Peyer's patch (tissue), 4 donors: ENCODE measurements at regions not wholly inside any gene's neighbourhood (a gene's known extent, or its start where the extent isn't known, plus 50 kb on each side); places are given as distances from the start of the nearest gene placed in this dataset.
"Not testable (repeated sequence)": the region's sequence is repeated elsewhere in the genome, so short reads cannot be mapped to it uniquely, and the experiment has no call there.

Source experiments
- DNase-seq, 3 donors: peaks; one replicate each; pipeline ENCODE4 v3.0.0-alpha.2; 2017 to 2019
- H3K27ac ChIP-seq, 4 donors: fragments of 200-600 bp; sonication (generic); one replicate each; pipeline ENCODE4 v1.5.1; 2016 to 2019
- H3K27me3 ChIP-seq, 2 donors: fragments of 200-600 bp; sonication (generic); one replicate each; pipeline ENCODE4 v1.5.1; 2019
- H3K36me3 ChIP-seq, 3 donors: fragments of 200-600 bp; sonication (generic); one replicate each; pipeline ENCODE4 v1.5.1; 2016 to 2019
- H3K4me1 ChIP-seq, 4 donors: fragments of 200-600 bp; sonication (generic); one replicate each; pipeline ENCODE4 v1.5.1; 2016 to 2019
- H3K4me3 ChIP-seq, 4 donors: fragments of 200-600 bp; sonication (generic); 1 replicate in 3 of 4; 2 replicates in 1 of 4; pipeline ENCODE4 v1.5.1; 2016 to 2019; ENCODE audit warnings: mild to moderate bottlenecking in 1 of 4
- H3K9me3 ChIP-seq, 4 donors: fragments of 200-600 bp; sonication (generic); one replicate each; pipeline ENCODE4 v1.5.1; 2016 to 2019; ENCODE audit warnings: mild to moderate bottlenecking in 1 of 4
- POLR2A ChIP-seq, 2 donors: fragments of 450-650 bp; IDR thresholded peaks; one replicate each; pipeline ENCODE4 v1.5.1; 2017; ENCODE audit warnings: antibody characterized with exemption in 2 of 2, mild to moderate bottlenecking in 2 of 2, moderate library complexity in 2 of 2
- TF ChIP-seq, protein P1 (sequence below), 6 experiments: fragments of 450-650 bp in 4 of 6; fragments of 200-600 bp in 2 of 6; sonication (generic) in 1 of 6; IDR thresholded peaks; one replicate each; pipeline ENCODE4 v1.5.1; 2017 to 2019; ENCODE audit warnings: antibody characterized with exemption in 6 of 6, mild to moderate bottlenecking in 3 of 6, moderate library complexity in 1 of 6

DNA sequence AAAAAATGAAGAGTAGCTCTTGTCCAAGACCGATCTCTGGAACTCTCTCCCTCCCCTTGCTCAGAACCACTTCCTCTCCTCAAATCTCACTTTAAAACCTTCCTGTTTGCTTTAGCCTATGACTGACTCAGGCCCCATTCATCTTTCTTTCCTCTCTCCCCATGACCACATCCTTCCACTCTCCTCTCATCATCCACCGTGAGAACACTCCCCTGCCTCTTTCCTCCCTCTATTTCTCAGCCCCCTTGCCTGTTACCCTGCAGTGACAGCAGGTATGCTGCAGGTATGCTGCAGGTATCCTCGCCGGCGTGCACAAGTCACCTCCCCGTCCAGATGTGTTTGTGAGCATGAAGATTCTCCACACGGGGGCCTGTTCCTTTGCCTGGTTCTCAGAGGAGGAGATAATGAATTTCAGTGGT is 505.3 kb downstream of the CCDC171 start:
- Histone ChIP-seq H3K4me3 (no peak overlapping the region), H3K9me3 (no peaks in the 10 kb centered on the region), H3K4me1 (no peaks in the 10 kb centered on the region), H3K36me3 (no peaks in the 10 kb centered on the region), H3K27ac (no peak overlapping the region), H3K27me3 (no peaks in the 10 kb centered on the region)
- no peak for TF ChIP-seq POLR2A (IDR thresholded peaks at IDR 0.05)
- TF ChIP-seq, protein P1, sequence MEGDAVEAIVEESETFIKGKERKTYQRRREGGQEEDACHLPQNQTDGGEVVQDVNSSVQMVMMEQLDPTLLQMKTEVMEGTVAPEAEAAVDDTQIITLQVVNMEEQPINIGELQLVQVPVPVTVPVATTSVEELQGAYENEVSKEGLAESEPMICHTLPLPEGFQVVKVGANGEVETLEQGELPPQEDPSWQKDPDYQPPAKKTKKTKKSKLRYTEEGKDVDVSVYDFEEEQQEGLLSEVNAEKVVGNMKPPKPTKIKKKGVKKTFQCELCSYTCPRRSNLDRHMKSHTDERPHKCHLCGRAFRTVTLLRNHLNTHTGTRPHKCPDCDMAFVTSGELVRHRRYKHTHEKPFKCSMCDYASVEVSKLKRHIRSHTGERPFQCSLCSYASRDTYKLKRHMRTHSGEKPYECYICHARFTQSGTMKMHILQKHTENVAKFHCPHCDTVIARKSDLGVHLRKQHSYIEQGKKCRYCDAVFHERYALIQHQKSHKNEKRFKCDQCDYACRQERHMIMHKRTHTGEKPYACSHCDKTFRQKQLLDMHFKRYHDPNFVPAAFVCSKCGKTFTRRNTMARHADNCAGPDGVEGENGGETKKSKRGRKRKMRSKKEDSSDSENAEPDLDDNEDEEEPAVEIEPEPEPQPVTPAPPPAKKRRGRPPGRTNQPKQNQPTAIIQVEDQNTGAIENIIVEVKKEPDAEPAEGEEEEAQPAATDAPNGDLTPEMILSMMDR (IDR thresholded peaks at IDR 0.05) = no peak
- no peak for DNase-seq

DNA sequence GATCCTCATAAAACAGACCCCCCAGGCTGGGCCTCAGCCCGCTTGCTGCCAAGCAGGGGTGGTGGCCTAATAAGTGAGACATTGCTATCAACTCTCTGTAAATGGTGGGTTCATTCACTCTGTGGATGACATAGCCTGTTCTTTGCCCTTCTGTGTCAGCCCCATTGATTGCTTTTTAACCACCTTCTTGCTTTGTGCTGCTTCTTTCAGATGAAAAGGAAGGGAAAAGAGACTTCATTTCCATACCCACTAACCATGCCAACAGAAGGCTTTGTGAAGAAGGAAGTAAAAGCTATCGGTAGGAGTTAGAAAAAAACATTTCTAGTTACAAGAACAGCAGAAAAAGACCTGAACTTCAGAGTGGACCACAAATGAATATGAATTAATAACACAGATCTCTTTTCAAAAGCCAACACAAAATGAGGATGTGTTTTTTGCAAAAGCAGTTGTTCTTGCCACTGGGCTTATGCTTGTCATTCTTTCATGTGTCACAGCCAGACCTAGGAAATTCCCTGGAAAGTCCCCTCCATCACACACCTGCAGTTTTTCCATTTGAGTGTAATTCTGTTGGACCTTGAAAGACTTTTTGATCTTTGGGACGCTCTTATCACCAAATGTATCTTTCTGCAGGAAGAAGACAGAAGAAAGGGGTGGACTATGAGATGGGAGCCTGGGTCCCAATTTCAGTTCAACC is 507.7 kb downstream of the CCDC171 start:
- no peaks in the 10 kb centered on the region for H3K9me3 ChIP-seq
- H3K36me3 ChIP-seq = no peaks in the 10 kb centered on the region
- DNase-seq = no peak
- H3K27ac ChIP-seq = no peak overlapping the region
- H3K27me3 ChIP-seq = no peaks in the 10 kb centered on the region
- H3K4me3 ChIP-seq = no peak overlapping the region
- no peaks in the 10 kb centered on the region for H3K4me1 ChIP-seq
- no peak for TF ChIP-seq POLR2A (IDR thresholded peaks at IDR 0.05)
- TF ChIP-seq, protein P1 (IDR thresholded peaks at IDR 0.05) = no peak

DNA sequence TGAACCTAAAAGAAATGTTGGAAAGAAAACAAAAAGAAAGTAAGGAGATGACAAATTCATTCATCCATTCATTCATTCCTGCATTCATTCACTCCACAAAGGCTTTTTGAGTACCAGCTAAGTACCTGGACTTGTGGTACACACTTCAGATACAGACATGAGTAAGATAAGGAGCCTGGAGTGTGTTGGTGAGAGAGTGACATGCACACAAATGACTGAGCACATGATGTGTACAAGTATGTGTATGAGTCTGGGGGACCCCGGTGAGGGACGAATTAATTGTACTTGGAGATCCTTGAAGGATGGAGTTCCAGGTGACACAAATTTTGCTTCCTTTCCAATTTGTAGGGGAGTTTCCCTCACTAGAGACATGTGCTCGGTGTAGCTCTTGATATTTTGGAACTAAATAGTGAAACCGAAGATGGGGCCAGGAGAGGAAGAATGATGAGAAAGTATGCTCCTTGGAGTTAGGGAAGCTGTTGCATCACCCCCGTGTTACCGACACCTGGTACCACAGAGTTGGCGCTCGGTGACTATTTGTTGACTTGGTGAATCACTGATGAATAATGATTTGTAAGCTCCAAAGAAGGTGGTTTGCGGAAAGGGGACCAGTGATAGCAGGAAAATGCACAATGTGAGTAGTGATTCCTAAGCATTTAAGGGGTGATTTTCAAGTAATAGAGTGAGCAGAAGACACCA is 509.8 kb downstream of the CCDC171 start:
- TF ChIP-seq, protein P1 (IDR thresholded peaks at IDR 0.05) = no peak
- TF ChIP-seq POLR2A (IDR thresholded peaks at IDR 0.05) = no peak
- Histone ChIP-seq H3K27ac (no peak overlapping the region), H3K4me3 (no peak overlapping the region), H3K36me3 (no peaks in the 10 kb centered on the region), H3K27me3 (no peaks in the 10 kb centered on the region), H3K4me1 (no peaks in the 10 kb centered on the region), H3K9me3 (no peaks in the 10 kb centered on the region)
- no peak for DNase-seq

DNA sequence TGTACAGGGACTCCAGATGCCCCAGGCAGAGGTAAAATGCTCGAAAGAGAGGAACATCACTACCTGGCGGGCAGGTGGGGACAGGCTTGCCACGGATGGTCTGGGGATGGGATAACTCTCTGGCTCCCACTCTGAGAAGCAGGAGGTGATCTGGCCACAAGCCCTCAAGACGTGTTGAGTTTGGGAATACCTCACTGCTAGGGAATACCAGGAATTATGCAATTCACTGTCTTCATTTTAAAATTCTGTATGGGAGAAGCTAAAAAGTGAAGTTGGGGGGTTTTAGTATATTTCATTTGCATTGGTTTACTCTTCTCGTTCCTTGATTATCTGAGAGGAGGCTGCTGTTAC is 510.4 kb downstream of the CCDC171 start:
- Histone ChIP-seq H3K27me3 (no peaks in the 10 kb centered on the region), H3K27ac (no peak overlapping the region), H3K4me3 (no peak overlapping the region), H3K4me1 (no peaks in the 10 kb centered on the region), H3K9me3 (no peaks in the 10 kb centered on the region), H3K36me3 (no peaks in the 10 kb centered on the region)
- DNase-seq = no peak
- TF ChIP-seq POLR2A (IDR thresholded peaks at IDR 0.05) = no peak
- TF ChIP-seq, protein P1 (IDR thresholded peaks at IDR 0.05) = no peak

DNA sequence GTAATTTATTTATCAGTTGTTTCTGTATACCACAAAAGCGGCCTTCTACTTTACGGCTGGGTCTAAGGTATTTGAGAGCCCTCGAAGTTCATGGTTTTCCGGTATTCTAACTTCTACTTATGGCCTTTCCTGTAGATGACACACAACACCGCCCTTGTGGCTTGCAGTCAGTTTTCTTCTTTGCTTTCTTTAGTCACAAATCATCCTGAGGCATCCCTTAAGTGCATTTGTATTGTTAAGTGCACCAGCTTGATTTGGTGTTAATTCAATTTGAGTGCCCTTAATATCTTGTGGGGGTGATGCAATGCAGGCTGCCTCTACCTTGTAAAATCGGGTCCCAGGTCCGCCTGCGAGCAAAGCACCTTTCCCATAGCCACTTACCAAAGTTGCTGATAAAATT is 511.9 kb downstream of the CCDC171 start:
- no peaks in the 10 kb centered on the region for H3K36me3 ChIP-seq
- H3K9me3 ChIP-seq = no peaks in the 10 kb centered on the region
- no peak for DNase-seq
- no peaks in the 10 kb centered on the region for H3K27me3 ChIP-seq
- no peaks in the 10 kb centered on the region for H3K4me1 ChIP-seq
- TF ChIP-seq POLR2A (IDR thresholded peaks at IDR 0.05) = no peak
- TF ChIP-seq, protein P1 (IDR thresholded peaks at IDR 0.05) = no peak
- H3K27ac ChIP-seq = no peak overlapping the region
- no peak overlapping the region for H3K4me3 ChIP-seq

DNA sequence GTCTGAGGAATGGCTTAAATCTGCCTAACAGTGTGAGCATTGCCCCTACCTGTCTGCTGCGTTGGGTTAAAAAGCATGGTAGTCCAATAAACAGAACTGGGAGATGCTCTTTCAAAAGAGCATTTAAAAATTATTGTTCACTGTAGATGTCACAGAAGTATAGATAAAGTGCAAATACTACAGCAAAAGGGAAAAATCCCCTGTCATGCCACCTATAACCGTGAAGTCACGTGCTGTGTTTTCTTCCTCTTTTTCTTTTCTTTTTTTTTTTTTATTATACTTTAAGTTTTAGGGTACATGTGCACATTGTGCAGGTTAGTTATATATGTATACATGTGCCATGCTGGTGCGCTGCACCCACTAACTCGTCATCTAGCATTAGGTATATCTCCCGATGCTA is 513.4 kb downstream of the CCDC171 start:
- H3K36me3 ChIP-seq, H3K4me3 ChIP-seq, H3K27me3 ChIP-seq, H3K4me1 ChIP-seq, DNase-seq, H3K27ac ChIP-seq, H3K9me3 ChIP-seq: not testable (repeated sequence)
